ENCODE measurements at regions not wholly inside any gene's neighbourhood (a gene's known extent, or its start where the extent isn't known, plus 50 kb on each side); places are given as distances from the start of the nearest gene placed in this dataset.

- TF ChIP-seq, protein P1, sequence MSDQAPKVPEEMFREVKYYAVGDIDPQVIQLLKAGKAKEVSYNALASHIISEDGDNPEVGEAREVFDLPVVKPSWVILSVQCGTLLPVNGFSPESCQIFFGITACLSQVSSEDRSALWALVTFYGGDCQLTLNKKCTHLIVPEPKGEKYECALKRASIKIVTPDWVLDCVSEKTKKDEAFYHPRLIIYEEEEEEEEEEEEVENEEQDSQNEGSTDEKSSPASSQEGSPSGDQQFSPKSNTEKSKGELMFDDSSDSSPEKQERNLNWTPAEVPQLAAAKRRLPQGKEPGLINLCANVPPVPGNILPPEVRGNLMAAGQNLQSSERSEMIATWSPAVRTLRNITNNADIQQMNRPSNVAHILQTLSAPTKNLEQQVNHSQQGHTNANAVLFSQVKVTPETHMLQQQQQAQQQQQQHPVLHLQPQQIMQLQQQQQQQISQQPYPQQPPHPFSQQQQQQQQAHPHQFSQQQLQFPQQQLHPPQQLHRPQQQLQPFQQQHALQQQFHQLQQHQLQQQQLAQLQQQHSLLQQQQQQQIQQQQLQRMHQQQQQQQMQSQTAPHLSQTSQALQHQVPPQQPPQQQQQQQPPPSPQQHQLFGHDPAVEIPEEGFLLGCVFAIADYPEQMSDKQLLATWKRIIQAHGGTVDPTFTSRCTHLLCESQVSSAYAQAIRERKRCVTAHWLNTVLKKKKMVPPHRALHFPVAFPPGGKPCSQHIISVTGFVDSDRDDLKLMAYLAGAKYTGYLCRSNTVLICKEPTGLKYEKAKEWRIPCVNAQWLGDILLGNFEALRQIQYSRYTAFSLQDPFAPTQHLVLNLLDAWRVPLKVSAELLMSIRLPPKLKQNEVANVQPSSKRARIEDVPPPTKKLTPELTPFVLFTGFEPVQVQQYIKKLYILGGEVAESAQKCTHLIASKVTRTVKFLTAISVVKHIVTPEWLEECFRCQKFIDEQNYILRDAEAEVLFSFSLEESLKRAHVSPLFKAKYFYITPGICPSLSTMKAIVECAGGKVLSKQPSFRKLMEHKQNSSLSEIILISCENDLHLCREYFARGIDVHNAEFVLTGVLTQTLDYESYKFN (CRISPR knock-in tag; conservative IDR thresholded peaks at IDR 0.05): peak; percentile 45; the same call in 1 of the 2 replicates
- no peak for TF ChIP-seq ZNF136 (CRISPR knock-in tag; IDR thresholded peaks at IDR 0.05; ENCODE audit: low read depth)
- TF ChIP-seq ZNF276 (CRISPR knock-in tag; IDR thresholded peaks at IDR 0.05; ENCODE audit: low read depth): no peak
- TF ChIP-seq KAT8 (CRISPR knock-in tag; IDR thresholded peaks at IDR 0.05): no peak
- TF ChIP-seq ZNF780A (CRISPR knock-in tag; IDR thresholded peaks at IDR 0.05): no peak
- TF ChIP-seq DBP (CRISPR knock-in tag; IDR thresholded peaks at IDR 0.05; ENCODE audit: not compliant biosample characterization): no peak
- no peak for TF ChIP-seq ZSCAN21 (CRISPR knock-in tag; IDR thresholded peaks at IDR 0.05; ENCODE audit: borderline replicate concordance)
- TF ChIP-seq, protein P2, sequence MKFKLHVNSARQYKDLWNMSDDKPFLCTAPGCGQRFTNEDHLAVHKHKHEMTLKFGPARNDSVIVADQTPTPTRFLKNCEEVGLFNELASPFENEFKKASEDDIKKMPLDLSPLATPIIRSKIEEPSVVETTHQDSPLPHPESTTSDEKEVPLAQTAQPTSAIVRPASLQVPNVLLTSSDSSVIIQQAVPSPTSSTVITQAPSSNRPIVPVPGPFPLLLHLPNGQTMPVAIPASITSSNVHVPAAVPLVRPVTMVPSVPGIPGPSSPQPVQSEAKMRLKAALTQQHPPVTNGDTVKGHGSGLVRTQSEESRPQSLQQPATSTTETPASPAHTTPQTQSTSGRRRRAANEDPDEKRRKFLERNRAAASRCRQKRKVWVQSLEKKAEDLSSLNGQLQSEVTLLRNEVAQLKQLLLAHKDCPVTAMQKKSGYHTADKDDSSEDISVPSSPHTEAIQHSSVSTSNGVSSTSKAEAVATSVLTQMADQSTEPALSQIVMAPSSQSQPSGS (CRISPR knock-in tag; IDR thresholded peaks at IDR 0.05): no peak
- no peak for TF ChIP-seq ZNF724P (CRISPR knock-in tag; IDR thresholded peaks at IDR 0.05; ENCODE audit: borderline replicate concordance)
- peak; percentile 77 for TF ChIP-seq RXRB (CRISPR knock-in tag; IDR thresholded peaks at IDR 0.05; ENCODE audit: borderline replicate concordance)
- no peak for TF ChIP-seq JUND (CRISPR knock-in tag; IDR thresholded peaks at IDR 0.05)
- TF ChIP-seq TP53 (CRISPR knock-in tag; conservative IDR thresholded peaks at IDR 0.05): no peak
- TF ChIP-seq ZNF770 (CRISPR knock-in tag; IDR thresholded peaks at IDR 0.05): no peak
- TF ChIP-seq SALL2 (CRISPR knock-in tag; IDR thresholded peaks at IDR 0.05): no peak
- peak; percentile 42; the same call in 1 of the 2 replicates for TF ChIP-seq ARID3A (IDR thresholded peaks at IDR 0.05; ENCODE audit: low read depth, low read length)
- TF ChIP-seq ZNF205 (CRISPR knock-in tag; IDR thresholded peaks at IDR 0.05): 0 out of 2 replicates have a peak, but pooled peaks have one; percentile 30
- no peak for TF ChIP-seq GATAD1 (CRISPR knock-in tag; IDR thresholded peaks at IDR 0.05)
- no peak for TF ChIP-seq NR3C1 (CRISPR knock-in tag; IDR thresholded peaks at IDR 0.05)
- TF ChIP-seq ZNF3 (CRISPR knock-in tag; IDR thresholded peaks at IDR 0.05): no peak
- TF ChIP-seq ZNF652 (CRISPR knock-in tag; IDR thresholded peaks at IDR 0.05; ENCODE audit: borderline replicate concordance, low read depth): no peak
Measured at GRCh38 chr1:228853637-228854036, 118.4 kb downstream of the RHOU start (continued).

All from HepG2 (cell line).